Stomach (tissue), 4 donors: ENCODE measurements at regions not wholly inside any gene's neighbourhood (a gene's known extent, or its start where the extent isn't known, plus 50 kb on each side); places are given as distances from the start of the nearest gene placed in this dataset.

Experiments
- EP300 ChIP-seq: sonication (generic); formaldehyde crosslinking; IDR thresholded peaks from one replicate; pipeline ENCODE4 v1.6.1; 2017; ENCODE audit warnings: antibody characterized with exemption
- POLR2A ChIP-seq, 4 donors: fragments of 450-650 bp; IDR thresholded peaks; one replicate each; pipeline ENCODE4 v1.6.1; 2016; ENCODE audit warnings: antibody characterized with exemption in 4 of 4, control low read depth in 2 of 4, mild to moderate bottlenecking in 1 of 4, moderate library complexity in 1 of 4
- TF ChIP-seq, protein P1 (sequence below), 7 experiments: fragments of 450-650 bp in 4 of 7; fragments of 200-600 bp in 3 of 7; sonication (generic) in 3 of 7; IDR thresholded peaks; one replicate each; pipeline ENCODE4 v1.5.1; 2016 to 2019; ENCODE audit warnings: antibody characterized with exemption in 7 of 7, control low read depth in 2 of 7, mild to moderate bottlenecking in 1 of 7

DNA sequence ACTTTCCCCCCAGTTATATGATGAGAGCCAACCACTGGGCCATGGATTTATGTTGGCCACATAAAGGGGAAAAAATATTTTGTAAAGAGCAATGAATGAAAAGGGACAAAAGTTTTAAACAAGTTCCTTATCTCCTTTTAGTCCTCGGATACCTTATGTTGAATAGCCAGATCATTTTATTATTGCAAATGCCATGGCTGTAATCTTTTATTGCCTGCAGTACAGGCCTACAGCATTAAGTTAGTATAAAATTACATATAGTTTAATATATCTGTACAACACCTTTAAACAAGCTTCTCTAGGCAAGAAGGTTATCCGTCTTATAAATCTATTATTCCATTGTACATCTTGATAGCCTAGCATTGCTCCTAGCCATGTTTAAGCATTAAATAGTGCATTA lies 93.9 kb upstream of the SLC35B3 start:
- TF ChIP-seq, protein P1, sequence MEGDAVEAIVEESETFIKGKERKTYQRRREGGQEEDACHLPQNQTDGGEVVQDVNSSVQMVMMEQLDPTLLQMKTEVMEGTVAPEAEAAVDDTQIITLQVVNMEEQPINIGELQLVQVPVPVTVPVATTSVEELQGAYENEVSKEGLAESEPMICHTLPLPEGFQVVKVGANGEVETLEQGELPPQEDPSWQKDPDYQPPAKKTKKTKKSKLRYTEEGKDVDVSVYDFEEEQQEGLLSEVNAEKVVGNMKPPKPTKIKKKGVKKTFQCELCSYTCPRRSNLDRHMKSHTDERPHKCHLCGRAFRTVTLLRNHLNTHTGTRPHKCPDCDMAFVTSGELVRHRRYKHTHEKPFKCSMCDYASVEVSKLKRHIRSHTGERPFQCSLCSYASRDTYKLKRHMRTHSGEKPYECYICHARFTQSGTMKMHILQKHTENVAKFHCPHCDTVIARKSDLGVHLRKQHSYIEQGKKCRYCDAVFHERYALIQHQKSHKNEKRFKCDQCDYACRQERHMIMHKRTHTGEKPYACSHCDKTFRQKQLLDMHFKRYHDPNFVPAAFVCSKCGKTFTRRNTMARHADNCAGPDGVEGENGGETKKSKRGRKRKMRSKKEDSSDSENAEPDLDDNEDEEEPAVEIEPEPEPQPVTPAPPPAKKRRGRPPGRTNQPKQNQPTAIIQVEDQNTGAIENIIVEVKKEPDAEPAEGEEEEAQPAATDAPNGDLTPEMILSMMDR (IDR thresholded peaks at IDR 0.05) = no peak
- TF ChIP-seq POLR2A (IDR thresholded peaks at IDR 0.05) = no peak
- TF ChIP-seq EP300 = no peak
